Right lobe of liver (tissue), 4 donors: ENCODE measurements at regions not wholly inside any gene's neighbourhood (a gene's known extent, or its start where the extent isn't known, plus 50 kb on each side); places are given as distances from the start of the nearest gene placed in this dataset.

ENCODE experiments used
- CTCF ChIP-seq, 4 donors: fragments of 200-600 bp in 3 of 4; fragments of 450-650 bp in 1 of 4; IDR thresholded peaks; one replicate each; pipeline versions ENCODE4 v1.5.1 to v1.8.0; 2016 to 2022; ENCODE audit warnings: antibody characterized with exemption in 4 of 4, mild to moderate bottlenecking in 2 of 4
- POLR2A ChIP-seq: fragments of 450-650 bp; IDR thresholded peaks from one replicate; pipeline ENCODE4 v1.6.1; 2017; ENCODE audit warnings: antibody characterized with exemption, mild to moderate bottlenecking
- donor health status: DM: no; HTN: no; CAD: no.
- donor health status: DM: no; HTN: no; CAD: no.
- donor health status: DM: no; HTN: yes; CAD: no.

- TF ChIP-seq POLR2A (no peak), CTCF (IDR thresholded peaks at IDR 0.05) (no peak)
Measured at GRCh38 chr12:3371018-3371417, 120.0 kb upstream of the PRMT8 start.
